Heart left ventricle (tissue), 16 donors: ENCODE measurements at regions not wholly inside any gene's neighbourhood (a gene's known extent, or its start where the extent isn't known, plus 50 kb on each side); places are given as distances from the start of the nearest gene placed in this dataset.
A peak's percentile ranks its signal among the peaks of the same experiment; 100 is the strongest.

Experiments
- ATAC-seq, 4 donors: fragments of 200-7000 bp; cut with Tn5 transposase; one replicate each; pipeline ENCODE4 v1.9.1; 2020 to 2022; ENCODE audit warnings: moderate library complexity in 4 of 4, mild to moderate bottlenecking in 3 of 4, moderate number of reproducible peaks in 1 of 4
- DNase-seq, 5 donors: peaks; one replicate each; pipeline ENCODE4 v3.0.0-alpha.2; 2020
- H3K27ac ChIP-seq, 12 donors: fragments of 200-600 bp; sonication (generic) in 4 of 12; one replicate each; pipeline versions ENCODE4 v1.5.0 to v1.8.0; 2016 to 2022; ENCODE audit warnings: mild to moderate bottlenecking in 2 of 12
- H3K27me3 ChIP-seq, 9 donors: fragments of 200-600 bp; sonication (generic) in 2 of 9; one replicate each; pipeline versions ENCODE4 v1.5.1 to v1.8.0; 2016 to 2022; ENCODE audit warnings: mild to moderate bottlenecking in 3 of 9
- H3K36me3 ChIP-seq, 9 donors: fragments of 200-600 bp; sonication (generic) in 2 of 9; one replicate each; pipeline versions ENCODE4 v1.5.0 to v1.8.0; 2018 to 2022; ENCODE audit warnings: mild to moderate bottlenecking in 2 of 9
- H3K4me1 ChIP-seq, 12 donors: fragments of 200-600 bp; sonication (generic) in 4 of 12; one replicate each; pipeline versions ENCODE4 v1.5.0 to v1.8.0; 2016 to 2022; ENCODE audit warnings: mild to moderate bottlenecking in 3 of 12
- H3K4me3 ChIP-seq, 12 donors: fragments of 200-600 bp; sonication (generic) in 4 of 12; one replicate each; pipeline versions ENCODE4 v1.5.0 to v1.8.0; 2017 to 2022; ENCODE audit warnings: mild to moderate bottlenecking in 9 of 12, moderate library complexity in 4 of 12
- H3K9me3 ChIP-seq, 12 donors: fragments of 200-600 bp; sonication (generic) in 4 of 12; one replicate each; pipeline versions ENCODE4 v1.5.0 to v1.8.0; 2016 to 2022; ENCODE audit warnings: mild to moderate bottlenecking in 1 of 12
- POLR2A ChIP-seq, 2 donors: fragments of 450-650 bp; IDR thresholded peaks; one replicate each; pipeline ENCODE4 v1.6.1; 2017; ENCODE audit warnings: antibody characterized with exemption in 2 of 2, mild to moderate bottlenecking in 2 of 2, moderate library complexity in 2 of 2
- WGBS, 4 donors: extraction: QIAGEN DNeasy Blood & Tissue Kit in 2 of 4; methylation state at CpG; one replicate each; pipeline versions ENCODE4 v1.1.5 to v1.1.7; 2013 to 2018; 5-methylcytosine and 5-hydroxymethylcytosine counted together
- intact Hi-C, 10 donors: fragments of 100-400 bp; cut with DNase I; formaldehyde crosslinking; loops; one replicate each; pipeline versions ENCODE4 v1.11.1 to v1.14.2; 2022
- TF ChIP-seq, protein P1 (sequence below), 12 donors: fragments of 200-600 bp; sonication (generic) in 4 of 12; IDR thresholded peaks; one replicate each; pipeline versions ENCODE4 v1.5.0 to v1.8.0; 2018 to 2022; ENCODE audit warnings: antibody characterized with exemption in 12 of 12, mild to moderate bottlenecking in 5 of 12
- donor health status: ischemic (EF 13 %, LVEDD 7.1; RV severe dilation, severe dysfunction).
- donor health status: healthy with polysubstance abuse.
- donor health status: DM: no; HTN: yes; CAD: no.
- donor health status: DM: no; HTN: no; CAD: no.
- donor health status: ischemic (EF 25% LVEDD 6.9; RV normal size, moderate dysfunction).
- donor health status: ischemic (EF 25% LVEDD 5.7; RV mildly dilated, moderate dysfunction).
- donor health status: healthy.
- donor health status: DM: yes; HTN: yes; CAD: no.
- donor health status: ischemic (EF 35%, LVEDD 5.7; RV mildly dilated, moderate dysfunction).
- donor health status: nonischemic (EF 11% LVEDD 7.7; RV severe dilation, severe dysfunction).
- donor health status: DM: yes; HTN: yes; CAD: no.
- donor health status: PGD.
- donor health status: ischemic (EF 29% LVEDD 5.4; RV normal size, mild dysfunction).
- donor health status: nonischemic (EF 23%, LVEDD 6.1; RV moderate dilation, normal function).

DNA sequence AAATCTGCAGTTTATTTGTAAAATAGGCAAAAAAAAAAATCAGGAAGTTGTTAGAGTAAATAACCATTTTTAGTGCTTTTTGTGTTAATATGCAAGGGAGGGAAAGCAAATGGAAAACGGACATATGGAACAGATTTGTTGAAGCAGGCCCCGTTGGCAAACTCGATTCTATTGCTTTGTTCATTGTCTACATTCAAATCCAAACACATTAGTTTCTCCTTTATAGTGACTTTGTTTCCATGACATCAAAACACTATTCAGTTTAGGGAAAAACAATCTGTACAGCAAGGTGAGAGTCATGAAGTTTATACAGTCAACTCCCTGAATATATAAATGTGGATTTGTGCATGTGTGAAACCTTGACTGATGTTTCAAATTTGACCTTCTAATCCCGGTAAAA lies 142.2 kb downstream of the FAM47A start:
- Histone ChIP-seq H3K36me3 (no peaks in the 10 kb centered on the region), H3K27me3 (no peaks in the 10 kb centered on the region), H3K4me3 (no peak overlapping the region), H3K4me1 (no peaks in the 10 kb centered on the region), H3K9me3 (peaks cover 0 to 1% (median 0%) of the 10 kb centered on the region in 12 donors), H3K27ac (no peak overlapping the region)
- 51 to 74% (median 61%) methylated on average over 4 of the region's 4 CpGs for WGBS, 4 donors
- ATAC-seq: no peak
- DNase-seq: no peak
- intact Hi-C loops: no loop called here
- TF ChIP-seq POLR2A (IDR thresholded peaks at IDR 0.05): no peak
- TF ChIP-seq, protein P1, sequence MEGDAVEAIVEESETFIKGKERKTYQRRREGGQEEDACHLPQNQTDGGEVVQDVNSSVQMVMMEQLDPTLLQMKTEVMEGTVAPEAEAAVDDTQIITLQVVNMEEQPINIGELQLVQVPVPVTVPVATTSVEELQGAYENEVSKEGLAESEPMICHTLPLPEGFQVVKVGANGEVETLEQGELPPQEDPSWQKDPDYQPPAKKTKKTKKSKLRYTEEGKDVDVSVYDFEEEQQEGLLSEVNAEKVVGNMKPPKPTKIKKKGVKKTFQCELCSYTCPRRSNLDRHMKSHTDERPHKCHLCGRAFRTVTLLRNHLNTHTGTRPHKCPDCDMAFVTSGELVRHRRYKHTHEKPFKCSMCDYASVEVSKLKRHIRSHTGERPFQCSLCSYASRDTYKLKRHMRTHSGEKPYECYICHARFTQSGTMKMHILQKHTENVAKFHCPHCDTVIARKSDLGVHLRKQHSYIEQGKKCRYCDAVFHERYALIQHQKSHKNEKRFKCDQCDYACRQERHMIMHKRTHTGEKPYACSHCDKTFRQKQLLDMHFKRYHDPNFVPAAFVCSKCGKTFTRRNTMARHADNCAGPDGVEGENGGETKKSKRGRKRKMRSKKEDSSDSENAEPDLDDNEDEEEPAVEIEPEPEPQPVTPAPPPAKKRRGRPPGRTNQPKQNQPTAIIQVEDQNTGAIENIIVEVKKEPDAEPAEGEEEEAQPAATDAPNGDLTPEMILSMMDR (IDR thresholded peaks at IDR 0.05): no peak

DNA sequence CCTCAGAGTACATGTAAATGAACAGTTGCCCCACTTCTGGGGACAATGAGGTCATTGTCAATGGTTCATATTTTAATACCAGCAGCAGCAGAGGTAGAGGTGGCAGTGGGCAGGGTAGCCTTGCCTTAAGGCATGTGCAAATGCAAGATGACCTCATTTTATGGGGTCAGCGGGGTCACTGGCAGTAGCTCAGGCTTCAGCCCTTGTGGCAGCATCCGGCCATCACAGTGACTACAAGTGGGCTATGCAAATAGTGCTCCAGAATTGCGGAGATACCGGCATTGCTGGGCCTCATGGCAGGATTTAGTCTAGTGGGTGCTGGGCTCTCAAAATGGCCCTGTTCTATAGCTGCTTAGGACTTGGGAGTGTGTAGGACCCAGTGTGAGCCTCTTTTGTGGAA lies 144.7 kb downstream of the FAM47A start:
- WGBS, 4 donors: 70 to 88% (median 85%) methylated on average over 4 of the region's 4 CpGs; no CpG with 5 or more reads in 1 of the 4 donors
- intact Hi-C loops: no loop called here
- H3K27ac ChIP-seq: no peak overlapping the region
- H3K36me3 ChIP-seq: no peaks in the 10 kb centered on the region
- ATAC-seq: no peak
- H3K4me1 ChIP-seq: no peaks in the 10 kb centered on the region
- no peaks in the 10 kb centered on the region for H3K27me3 ChIP-seq
- no peaks in the 10 kb centered on the region for H3K9me3 ChIP-seq
- H3K4me3 ChIP-seq: no peak overlapping the region
- peak in 1 of 5 donors; percentile 14 for DNase-seq
- TF ChIP-seq, protein P1 (IDR thresholded peaks at IDR 0.05): no peak
- TF ChIP-seq POLR2A (IDR thresholded peaks at IDR 0.05): no peak

DNA sequence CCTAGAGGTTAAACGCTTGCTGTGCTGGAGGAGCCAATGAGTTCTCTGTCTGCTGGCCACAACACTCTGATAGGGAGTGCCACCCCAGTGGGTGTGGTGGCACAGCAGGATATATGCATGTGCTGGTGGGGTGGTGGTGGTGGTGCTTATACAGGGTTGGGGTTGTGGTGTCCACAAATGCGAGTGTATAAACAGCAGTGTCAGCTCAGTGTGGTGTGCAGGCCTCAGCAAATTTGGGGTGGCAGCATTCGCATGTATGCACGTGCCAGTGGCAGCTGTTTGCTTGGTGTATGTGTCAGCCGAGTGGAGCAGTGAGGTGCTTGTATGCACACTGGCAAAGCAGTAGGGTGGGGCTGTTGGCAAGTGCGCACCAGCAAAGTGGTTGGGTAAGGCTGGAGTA lies 157.4 kb downstream of the FAM47A start:
- DNase-seq: no peak
- intact Hi-C loops: no loop called here
- Histone ChIP-seq H3K27ac (no peak overlapping the region), H3K36me3 (no peaks in the 10 kb centered on the region), H3K27me3 (no peaks in the 10 kb centered on the region), H3K4me1 (no peaks in the 10 kb centered on the region), H3K9me3 (peaks cover 0 to 8% (median 0%) of the 10 kb centered on the region in 12 donors), H3K4me3 (no peak overlapping the region)
- TF ChIP-seq, protein P1 (IDR thresholded peaks at IDR 0.05): no peak
- no peak for TF ChIP-seq POLR2A (IDR thresholded peaks at IDR 0.05)
- ATAC-seq: no peak
- WGBS, 4 donors: 84 to 93% (median 87%) methylated on average over 6 of the region's 6 CpGs

DNA sequence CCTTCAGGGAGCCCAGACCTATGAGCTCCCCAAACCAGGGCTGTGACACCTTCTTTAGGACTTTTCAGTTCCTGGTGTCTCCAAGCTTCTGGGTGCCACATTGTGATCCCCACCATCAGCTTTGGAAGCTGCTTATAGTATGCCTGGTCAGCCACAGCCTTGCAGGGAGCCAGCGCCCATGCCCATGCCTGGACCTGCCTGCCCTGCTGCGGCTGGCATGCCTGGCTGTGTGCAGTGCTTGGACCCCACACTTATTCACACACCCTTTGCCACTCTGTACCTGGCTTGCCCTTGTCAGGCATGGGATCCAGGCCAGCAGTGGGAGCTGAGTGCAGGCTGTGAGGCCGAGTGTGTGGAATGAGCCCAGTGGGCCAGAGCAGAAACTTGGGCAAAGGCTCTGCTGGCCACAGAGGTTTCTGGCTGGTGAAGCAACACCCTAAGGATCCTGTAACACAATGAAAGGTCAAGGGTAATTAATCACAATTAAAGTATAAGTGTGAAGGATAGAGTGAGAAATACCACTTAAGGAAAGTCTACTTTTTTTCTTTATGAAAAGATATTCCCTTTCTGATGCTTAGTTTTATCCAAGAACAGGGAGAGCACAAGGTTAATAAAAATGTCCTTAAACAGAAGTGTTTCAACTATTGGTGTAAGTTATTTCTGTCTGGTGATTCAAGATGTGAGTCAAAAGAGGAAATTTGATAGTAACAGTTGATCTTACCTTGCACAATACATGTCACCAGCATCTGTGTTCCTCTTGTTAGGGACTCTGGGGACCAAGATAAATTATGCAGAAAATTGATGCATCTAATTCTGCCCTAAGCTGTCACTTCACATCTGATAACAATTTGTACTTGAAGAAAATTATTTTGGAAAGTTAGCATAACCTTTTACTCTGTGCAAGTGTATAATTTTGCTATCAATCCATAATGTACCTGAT lies 161.8 kb downstream of the FAM47A start:
- DNase-seq: no peak
- Histone ChIP-seq H3K27ac (no peak overlapping the region), H3K9me3 (no peaks in the 10 kb centered on the region), H3K27me3 (no peaks in the 10 kb centered on the region), H3K4me3 (no peak overlapping the region), H3K36me3 (no peaks in the 10 kb centered on the region), H3K4me1 (no peaks in the 10 kb centered on the region)
- WGBS, 4 donors: 67 to 86% (median 78%) methylated on average over 3 of the region's 3 CpGs
- intact Hi-C loops: no loop called here
- TF ChIP-seq, protein P1 (IDR thresholded peaks at IDR 0.05): no peak
- TF ChIP-seq POLR2A (IDR thresholded peaks at IDR 0.05): no peak
- no peak for ATAC-seq
